Left ventricle myocardium inferior (tissue), 1 donor: ENCODE measurements at regions not wholly inside any gene's neighbourhood (a gene's known extent, or its start where the extent isn't known, plus 50 kb on each side); places are given as distances from the start of the nearest gene placed in this dataset.

Source experiments
- DNase-seq: peaks from one replicate; pipeline ENCODE4 v3.0.0-alpha.2; 2020
- H3K27ac ChIP-seq: fragments of 200-600 bp; replicated peaks from 2 replicates; pipeline ENCODE4 v1.8.0; 2021
- H3K27me3 ChIP-seq: fragments of 200-600 bp; 2 replicates; pipeline ENCODE4 v1.8.0; 2021; ENCODE audit warnings: low read depth
- H3K36me3 ChIP-seq: fragments of 200-600 bp; 2 replicates; pipeline ENCODE4 v1.8.0; 2021
- H3K4me1 ChIP-seq: fragments of 200-600 bp; 2 replicates; pipeline ENCODE4 v1.8.0; 2021
- H3K4me3 ChIP-seq: fragments of 200-600 bp; 2 replicates; pipeline ENCODE4 v1.8.0; 2021; ENCODE audit warnings: mild to moderate bottlenecking, moderate library complexity
- H3K9me3 ChIP-seq: fragments of 200-600 bp; replicated peaks from 2 replicates; pipeline ENCODE4 v1.8.0; 2021
- CTCF ChIP-seq: fragments of 200-600 bp; IDR thresholded peaks from 2 replicates; pipeline ENCODE4 v1.8.0; 2021; ENCODE audit warnings: antibody characterized with exemption, mild to moderate bottlenecking, borderline replicate concordance
- intact Hi-C: fragments of 100-400 bp; cut with micrococcal nuclease; formaldehyde crosslinking; loops from one replicate; pipeline ENCODE4 v1.11.0; 2022
- donor health status: DM: no; HTN: yes; CAD: no; lungs with severe emphysema.

- H3K36me3 ChIP-seq, result no peaks in the 10 kb centered on the region
- no peak for TF ChIP-seq CTCF
- H3K27me3 ChIP-seq, result no peaks in the 10 kb centered on the region
- no peak overlapping the region for H3K4me3 ChIP-seq
- no peaks in the 10 kb centered on the region for H3K9me3 ChIP-seq
- intact Hi-C loops, result no loop called here
- no peak overlapping the region for H3K27ac ChIP-seq
- DNase-seq, result no peak
- no peaks in the 10 kb centered on the region for H3K4me1 ChIP-seq
Observed at GRCh38 chr19:20325151-20325550, 158.1 kb downstream of the ZNF486 start.

GRCh38 chr19:20321139-20321763 lies 154.2 kb downstream of the ZNF486 start:
- Histone ChIP-seq H3K9me3 (no peaks in the 10 kb centered on the region), H3K4me1 (no peaks in the 10 kb centered on the region), H3K4me3 (no peak overlapping the region), H3K27ac (no peak overlapping the region), H3K36me3 (no peaks in the 10 kb centered on the region), H3K27me3 (no peaks in the 10 kb centered on the region)
- no peak for TF ChIP-seq CTCF
- DNase-seq, result no peak
- intact Hi-C loops, result no loop called here

- no peak for TF ChIP-seq CTCF
- Histone ChIP-seq H3K9me3 (no peaks in the 10 kb centered on the region), H3K4me1 (no peaks in the 10 kb centered on the region), H3K4me3 (no peak overlapping the region), H3K27ac (no peak overlapping the region), H3K36me3 (no peaks in the 10 kb centered on the region), H3K27me3 (no peaks in the 10 kb centered on the region)
- intact Hi-C loops, result no loop called here
- DNase-seq, result no peak
Observed at GRCh38 chr19:20320191-20320590, 153.2 kb downstream of the ZNF486 start.

- intact Hi-C loops, result no loop called here
- no peak for TF ChIP-seq CTCF
- no peaks in the 10 kb centered on the region for H3K9me3 ChIP-seq
Observed at GRCh38 chr19:20318616-20319015, 151.6 kb downstream of the ZNF486 start.

GRCh38 chr19:20315543-20315942 lies 148.5 kb downstream of the ZNF486 start:
- no peaks in the 10 kb centered on the region for H3K36me3 ChIP-seq
- H3K9me3 ChIP-seq, result no peaks in the 10 kb centered on the region
- no peak for DNase-seq
- TF ChIP-seq CTCF, result no peak
- no peaks in the 10 kb centered on the region for H3K27me3 ChIP-seq
- intact Hi-C loops, result no loop called here
- H3K4me1 ChIP-seq, result no peaks in the 10 kb centered on the region
- H3K4me3 ChIP-seq, result no peak overlapping the region
- no peak overlapping the region for H3K27ac ChIP-seq

More at GRCh38 chr19:20318616-20319015, 151.6 kb downstream of the ZNF486 start:
- H3K27ac ChIP-seq, result no peak overlapping the region
- H3K36me3 ChIP-seq, result no peaks in the 10 kb centered on the region
- no peak overlapping the region for H3K4me3 ChIP-seq
- no peaks in the 10 kb centered on the region for H3K4me1 ChIP-seq
- no peaks in the 10 kb centered on the region for H3K27me3 ChIP-seq
- no peak for DNase-seq
